Loucy (cell line): ENCODE measurements at regions not wholly inside any gene's neighbourhood (a gene's known extent, or its start where the extent isn't known, plus 50 kb on each side); places are given as distances from the start of the nearest gene placed in this dataset.

Experiments
- H2AFZ ChIP-seq: fragments of 200-600 bp; sonication (generic); 2 replicates; pipeline ENCODE4 v1.6.0; 2016; ENCODE audit warnings: antibody characterized with exemption, mild to moderate bottlenecking, low read length, moderate library complexity
- H3F3A ChIP-seq: fragments of 200-600 bp; 2 replicates; pipeline ENCODE4 v1.6.0; 2016; ENCODE audit warnings: antibody characterized with exemption, low read depth, mild to moderate bottlenecking
- H3K27me3 ChIP-seq: fragments of 200-600 bp; sonication (generic); 2 replicates; pipeline ENCODE4 v1.6.1; 2014; ENCODE audit warnings: low read length, mild to moderate bottlenecking; ENCODE audit not compliant: insufficient read depth, poor library complexity, severe bottlenecking
- H3K36me3 ChIP-seq: fragments of 200-600 bp; sonication (generic); 2 replicates; pipeline ENCODE4 v1.6.1; 2016; ENCODE audit warnings: low read length; ENCODE audit not compliant: insufficient read depth
- H3K4me1 ChIP-seq: fragments of 200-600 bp; sonication (generic); 2 replicates; pipeline ENCODE4 v1.5.1; 2014; ENCODE audit warnings: low read length, mild to moderate bottlenecking; ENCODE audit not compliant: insufficient read depth, poor library complexity, severe bottlenecking
- H3K4me2 ChIP-seq: fragments of 200-600 bp; sonication (generic); 2 replicates; pipeline ENCODE4 v1.6.0; 2014; ENCODE audit warnings: antibody characterized with exemption, low read length, low read depth, mild to moderate bottlenecking; ENCODE audit not compliant: poor library complexity, severe bottlenecking
- H3K4me3 ChIP-seq: fragments of 200-600 bp; sonication (generic); 2 replicates; pipeline ENCODE4 v1.5.1; 2014; ENCODE audit warnings: low read length, mild to moderate bottlenecking, mixed read lengths; ENCODE audit not compliant: poor library complexity, severe bottlenecking
- H3K79me2 ChIP-seq: fragments of 200-600 bp; sonication (generic); 2 replicates; pipeline ENCODE4 v1.6.1; 2014; ENCODE audit warnings: low read length; ENCODE audit not compliant: insufficient read depth
- H3K9ac ChIP-seq: fragments of 200-600 bp; sonication (generic); 2 replicates; pipeline ENCODE4 v1.6.0; 2014; ENCODE audit warnings: mild to moderate bottlenecking, low read depth, low read length, moderate library complexity; ENCODE audit not compliant: poor library complexity, severe bottlenecking
- H3K9me2 ChIP-seq: fragments of 200-600 bp; sonication (generic); replicated peaks from 2 replicates; pipeline ENCODE4 v1.6.1; 2016; ENCODE audit warnings: low read depth, low read length, mixed read lengths
- H3K9me3 ChIP-seq: fragments of 200-600 bp; sonication (generic); 2 replicates; pipeline ENCODE4 v1.6.1; 2014; ENCODE audit warnings: mild to moderate bottlenecking, antibody characterized with exemption, low read length, low read depth; ENCODE audit not compliant: insufficient read depth
- H4K20me1 ChIP-seq: fragments of 200-600 bp; sonication (generic); 2 replicates; pipeline ENCODE4 v1.6.0; 2014; ENCODE audit warnings: antibody characterized with exemption, low read length, mild to moderate bottlenecking; ENCODE audit not compliant: insufficient read depth, poor library complexity, severe bottlenecking
- CTCF ChIP-seq: fragments of 200-600 bp; sonication (generic); conservative IDR thresholded peaks from 2 replicates; pipeline ENCODE4 v1.5.1; 2014; ENCODE audit warnings: mild to moderate bottlenecking, antibody characterized with exemption, low read length
- EZH2phosphoT487 ChIP-seq: fragments of 200-600 bp; IDR thresholded peaks from 2 replicates; pipeline ENCODE4 v1.6.1; 2018; ENCODE audit warnings: antibody characterized with exemption, mild to moderate bottlenecking, moderate library complexity, borderline replicate concordance

DNA sequence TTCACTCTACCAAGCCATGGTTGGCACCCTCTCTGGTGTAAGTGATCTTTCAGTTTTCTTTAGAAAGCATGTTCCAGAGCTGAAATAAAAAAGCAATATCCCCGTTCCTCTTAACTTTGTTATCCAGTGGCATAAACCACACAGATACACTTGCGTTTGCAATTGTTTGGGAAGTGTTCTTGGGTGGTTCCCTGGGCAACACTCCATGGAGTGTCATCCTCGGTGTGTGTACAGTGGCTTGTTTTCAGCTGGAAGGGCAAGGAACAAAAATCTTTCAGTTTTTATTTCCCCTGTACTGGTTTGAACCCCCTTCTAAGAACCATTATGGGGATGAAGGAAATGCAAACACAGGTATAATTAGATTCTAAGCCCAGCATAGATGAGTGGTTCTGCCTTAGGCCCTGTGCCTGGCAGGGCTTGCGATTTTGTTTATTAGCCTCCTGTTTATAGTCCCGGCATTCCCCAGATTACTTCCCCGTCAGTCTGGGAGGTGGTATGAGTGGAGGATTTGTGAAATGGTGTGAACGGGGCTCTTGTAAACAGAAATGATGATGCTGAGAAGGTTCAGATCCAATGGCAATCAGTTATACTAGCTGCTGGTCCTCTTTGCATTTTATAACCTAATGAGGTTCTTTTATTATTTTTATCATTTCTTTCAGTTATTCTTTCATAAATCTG lies 76.0 kb upstream of the CD180 start:
- Histone ChIP-seq H3K9me3 (0 out of 2 replicates have a peak, but pooled peaks cover 5% of the 10 kb centered on the region), H3K4me1 (no peaks in the 10 kb centered on the region), H3F3A (no peaks in the 10 kb centered on the region), H3K4me3 (no peak overlapping the region), H3K79me2 (no peaks in the 10 kb centered on the region), H3K27me3 (no peaks in the 10 kb centered on the region), H3K9ac (no peak overlapping the region), H3K4me2 (no peak overlapping the region), H3K36me3 (no peaks in the 10 kb centered on the region), H4K20me1 (no peaks in the 10 kb centered on the region), H3K9me2 (no peaks in the 10 kb centered on the region), H2AFZ (no peak overlapping the region)
- TF ChIP-seq CTCF (no peak), EZH2phosphoT487 (no peak)

GRCh38 chr5:67268231-67269021 lies 71.8 kb upstream of the CD180 start:
- H3K27me3 ChIP-seq: no peaks in the 10 kb centered on the region
- no peak overlapping the region for H3K9ac ChIP-seq
- H3K4me2 ChIP-seq: no peak overlapping the region
- no peak overlapping the region for H3K4me3 ChIP-seq
- no peaks in the 10 kb centered on the region for H3K9me2 ChIP-seq
- no peaks in the 10 kb centered on the region for H3K4me1 ChIP-seq
- no peak for TF ChIP-seq EZH2phosphoT487
- TF ChIP-seq CTCF: no peak
- H3K79me2 ChIP-seq: no peaks in the 10 kb centered on the region
- no peaks in the 10 kb centered on the region for H3K36me3 ChIP-seq
- H3F3A ChIP-seq: no peaks in the 10 kb centered on the region
- H2AFZ ChIP-seq: no peak overlapping the region
- no peaks in the 10 kb centered on the region for H4K20me1 ChIP-seq
- H3K9me3 ChIP-seq: no peaks in the 10 kb centered on the region

DNA sequence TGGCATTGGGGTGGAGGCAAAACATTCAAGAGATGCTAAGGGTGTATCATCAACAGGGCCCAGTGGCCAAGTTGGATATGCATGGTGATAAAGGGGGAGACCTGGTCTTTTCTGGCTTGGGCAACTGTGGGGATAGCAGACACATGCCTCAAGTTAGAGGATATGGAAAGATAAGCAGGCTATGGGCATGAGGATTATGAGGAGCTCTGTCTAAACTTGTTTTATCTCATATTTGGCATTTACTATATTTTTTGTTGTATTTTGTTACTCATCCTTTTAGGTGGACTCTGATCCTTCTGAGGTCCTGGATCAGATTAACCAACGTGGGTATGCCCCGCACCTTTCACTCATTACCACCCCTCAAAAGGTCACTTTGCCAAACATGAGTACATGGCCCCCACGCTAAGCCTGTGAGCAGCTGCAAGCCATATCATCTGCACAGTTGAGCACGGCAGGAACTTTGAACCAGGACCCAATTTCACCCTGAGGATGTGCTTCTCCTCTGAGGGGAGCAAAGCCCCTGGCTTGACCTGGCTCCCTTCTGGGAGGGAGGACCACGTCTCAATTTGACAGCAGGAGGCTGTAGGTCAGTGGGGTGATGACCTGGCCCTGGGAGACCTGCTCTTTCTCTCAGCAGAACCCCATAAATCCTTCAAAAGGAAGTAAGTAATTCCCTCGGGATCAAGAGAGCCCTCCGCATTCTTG lies 71.1 kb upstream of the CD180 start:
- Histone ChIP-seq H3K9me2 (no peaks in the 10 kb centered on the region), H3K4me2 (no peak overlapping the region), H3K36me3 (no peaks in the 10 kb centered on the region), H3K27me3 (no peaks in the 10 kb centered on the region), H3K4me1 (no peaks in the 10 kb centered on the region), H3K9me3 (no peaks in the 10 kb centered on the region), H3K79me2 (no peaks in the 10 kb centered on the region), H3K4me3 (no peak overlapping the region), H3F3A (no peaks in the 10 kb centered on the region), H4K20me1 (no peaks in the 10 kb centered on the region), H2AFZ (no peak overlapping the region), H3K9ac (no peak overlapping the region)
- TF ChIP-seq EZH2phosphoT487 (no peak), CTCF (no peak)
